Thoracic aorta (tissue), 2 donors: ENCODE measurements at regions not wholly inside any gene's neighbourhood (a gene's known extent, or its start where the extent isn't known, plus 50 kb on each side); places are given as distances from the start of the nearest gene placed in this dataset.

Source experiments
- ATAC-seq: fragments of 150-250 bp; one replicate; pipeline ENCODE4 v1.8.0; 2017; ENCODE audit warnings: low read depth; ENCODE audit not compliant: insufficient number of reproducible peaks, low FRiP score
- DNase-seq: peaks from one replicate; pipeline ENCODE4 v3.0.0-alpha.2; 2020; ENCODE audit warnings: low spot score
- H3K27ac ChIP-seq, 2 donors: fragments of 200-600 bp; sonication (generic); 1 replicate in 1 of 2; 2 replicates in 1 of 2; pipeline ENCODE4 v1.5.1; 2016; ENCODE audit warnings: mild to moderate bottlenecking in 2 of 2, moderate library complexity in 2 of 2
- H3K27me3 ChIP-seq: fragments of 200-600 bp; sonication (generic); replicated peaks from 2 replicates; pipeline ENCODE4 v1.6.0; 2016; ENCODE audit warnings: mild to moderate bottlenecking; ENCODE audit not compliant: insufficient read depth
- H3K36me3 ChIP-seq: fragments of 200-600 bp; sonication (generic); one replicate; pipeline ENCODE4 v1.5.1; 2016
- H3K4me1 ChIP-seq, 2 donors: fragments of 200-600 bp; sonication (generic); 1 replicate in 1 of 2; 2 replicates in 1 of 2; pipeline versions ENCODE4 v1.5.1 to v1.6.0; 2016; ENCODE audit warnings: low read depth in 2 of 2, mild to moderate bottlenecking in 1 of 2; ENCODE audit not compliant: control insufficient read depth in 1 of 2
- H3K4me3 ChIP-seq: fragments of 200-600 bp; sonication (generic); 2 replicates; pipeline ENCODE4 v1.5.1; 2016; ENCODE audit warnings: mild to moderate bottlenecking
- H3K9me3 ChIP-seq: fragments of 200-600 bp; sonication (generic); 2 replicates; pipeline ENCODE4 v1.5.1; 2016
- TF ChIP-seq, protein P1 (sequence below): fragments of 200-600 bp; sonication (generic); IDR thresholded peaks from one replicate; pipeline ENCODE4 v1.5.1; 2019; ENCODE audit warnings: antibody characterized with exemption

DNA sequence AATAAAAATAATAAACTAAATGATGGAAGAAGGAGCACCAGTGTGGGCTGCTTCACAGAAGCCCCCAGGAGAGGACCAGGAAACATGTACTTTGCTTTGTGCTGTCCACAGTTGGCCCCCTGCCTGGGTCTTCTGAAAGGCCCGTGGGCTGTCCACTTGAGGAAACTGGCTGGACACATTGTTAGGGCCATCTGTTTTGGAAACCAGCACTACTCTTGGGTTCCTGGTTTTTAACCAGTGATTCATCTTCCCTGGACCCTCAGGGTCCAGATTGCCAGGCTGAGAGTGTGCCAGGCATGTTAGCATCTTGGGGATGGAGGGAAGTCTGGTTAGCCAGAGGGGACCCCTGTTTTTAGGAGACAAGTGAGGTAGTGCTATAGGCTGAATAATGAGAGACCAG is 297.2 kb upstream of the C2CD4B start:
- H3K27ac ChIP-seq = peak overlapping the region; percentile 10 to 50
- no peak for DNase-seq

DNA sequence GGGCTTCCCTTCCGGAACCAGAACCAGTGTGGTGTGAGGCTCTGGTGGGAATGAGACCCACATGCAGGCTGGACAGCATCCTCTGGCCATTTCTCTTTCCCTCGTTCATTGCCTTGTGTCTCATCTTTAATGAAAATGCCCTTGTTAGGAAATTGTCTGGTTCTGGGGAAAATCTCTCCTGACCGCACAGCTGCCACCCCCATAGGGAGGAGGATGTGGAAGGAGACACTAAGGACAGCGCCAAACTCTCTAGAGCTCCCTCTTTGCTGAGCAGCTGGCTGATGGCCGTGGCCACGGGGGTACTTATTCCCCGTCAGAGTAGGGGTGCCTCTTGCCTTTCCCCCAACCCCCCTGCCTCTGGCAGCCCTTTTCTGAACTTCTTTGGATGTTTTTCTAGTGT is 297.6 kb upstream of the C2CD4B start:
- no peak for ATAC-seq
- peak overlapping the region; percentile 10 to 50 for H3K27ac ChIP-seq
- TF ChIP-seq, protein P1, sequence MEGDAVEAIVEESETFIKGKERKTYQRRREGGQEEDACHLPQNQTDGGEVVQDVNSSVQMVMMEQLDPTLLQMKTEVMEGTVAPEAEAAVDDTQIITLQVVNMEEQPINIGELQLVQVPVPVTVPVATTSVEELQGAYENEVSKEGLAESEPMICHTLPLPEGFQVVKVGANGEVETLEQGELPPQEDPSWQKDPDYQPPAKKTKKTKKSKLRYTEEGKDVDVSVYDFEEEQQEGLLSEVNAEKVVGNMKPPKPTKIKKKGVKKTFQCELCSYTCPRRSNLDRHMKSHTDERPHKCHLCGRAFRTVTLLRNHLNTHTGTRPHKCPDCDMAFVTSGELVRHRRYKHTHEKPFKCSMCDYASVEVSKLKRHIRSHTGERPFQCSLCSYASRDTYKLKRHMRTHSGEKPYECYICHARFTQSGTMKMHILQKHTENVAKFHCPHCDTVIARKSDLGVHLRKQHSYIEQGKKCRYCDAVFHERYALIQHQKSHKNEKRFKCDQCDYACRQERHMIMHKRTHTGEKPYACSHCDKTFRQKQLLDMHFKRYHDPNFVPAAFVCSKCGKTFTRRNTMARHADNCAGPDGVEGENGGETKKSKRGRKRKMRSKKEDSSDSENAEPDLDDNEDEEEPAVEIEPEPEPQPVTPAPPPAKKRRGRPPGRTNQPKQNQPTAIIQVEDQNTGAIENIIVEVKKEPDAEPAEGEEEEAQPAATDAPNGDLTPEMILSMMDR = no peak

More for the DNA sequence above, 297.2 kb upstream of the C2CD4B start:
- Histone ChIP-seq H3K4me3 (no peak overlapping the region), H3K36me3 (no peaks in the 10 kb centered on the region), H3K27me3 (no peaks in the 10 kb centered on the region), H3K4me1 (peaks cover 6 to 80% of the 10 kb centered on the region in 2 donors), H3K9me3 (no peaks in the 10 kb centered on the region)
- TF ChIP-seq, protein P1 = no peak
- ATAC-seq = no peak

DNA sequence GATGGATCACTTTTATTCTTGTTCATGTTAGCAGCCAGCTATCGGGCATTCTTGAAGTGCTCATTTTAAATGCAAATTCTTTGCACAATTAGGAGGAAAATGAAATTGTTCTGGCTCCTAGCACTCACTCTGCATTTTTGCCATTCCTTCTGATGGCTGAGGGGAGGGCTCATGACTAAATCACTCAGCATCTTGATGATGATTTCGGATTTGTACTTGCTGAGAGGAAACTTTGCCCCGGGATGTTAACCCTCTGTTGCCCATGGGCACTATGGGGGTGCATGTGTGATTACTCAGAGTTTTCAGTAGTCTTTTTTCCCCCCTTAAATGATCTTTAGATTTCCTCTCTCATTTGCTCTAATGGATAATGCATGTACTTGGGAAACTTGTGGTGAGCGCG is 299.6 kb upstream of the C2CD4B start:
- TF ChIP-seq, protein P1 = no peak
- DNase-seq (no peak), ATAC-seq (no peak)
- peaks cover 8 to 77% of the 10 kb centered on the region in 2 donors for H3K4me1 ChIP-seq
- H3K36me3 ChIP-seq = no peaks in the 10 kb centered on the region
- H3K9me3 ChIP-seq = no peaks in the 10 kb centered on the region
- no peaks in the 10 kb centered on the region for H3K27me3 ChIP-seq
- peak overlapping the region in 1 of 2 donors; percentile 31 for H3K27ac ChIP-seq
- H3K4me3 ChIP-seq = peak overlapping the region; percentile 44

More for the DNA sequence above, 297.6 kb upstream of the C2CD4B start:
- Histone ChIP-seq H3K4me3 (no peak overlapping the region), H3K9me3 (no peaks in the 10 kb centered on the region), H3K27me3 (no peaks in the 10 kb centered on the region), H3K36me3 (no peaks in the 10 kb centered on the region), H3K4me1 (peaks cover 4 to 80% of the 10 kb centered on the region in 2 donors)
- DNase-seq = no peak

DNA sequence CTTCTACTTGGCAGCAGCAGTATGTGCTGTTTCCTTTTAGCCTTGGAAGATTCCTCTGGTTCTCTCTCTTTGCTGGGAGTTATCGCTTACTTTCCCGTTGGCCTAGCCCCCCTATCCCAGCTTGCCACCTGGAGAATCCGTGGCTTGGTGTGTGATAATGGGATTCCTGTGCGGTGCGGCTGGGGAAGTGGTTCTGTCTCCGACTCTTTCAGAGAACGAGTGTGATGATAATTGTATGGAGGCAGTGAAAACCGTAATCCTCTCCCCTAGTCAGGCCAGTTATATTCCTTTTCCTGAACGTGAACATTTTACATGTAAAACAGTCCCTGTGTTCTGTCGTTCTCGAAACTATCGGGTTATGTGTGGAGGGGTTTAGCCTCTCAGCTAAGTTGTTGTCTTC is 300.1 kb upstream of the C2CD4B start:
- Histone ChIP-seq H3K9me3 (no peaks in the 10 kb centered on the region), H3K4me3 (peak overlapping the region; percentile 44), H3K4me1 (peaks cover 10 to 77% of the 10 kb centered on the region in 2 donors), H3K27me3 (no peaks in the 10 kb centered on the region), H3K36me3 (no peaks in the 10 kb centered on the region), H3K27ac (peak overlapping the region in 1 of 2 donors; percentile 31)
- no peak for ATAC-seq
- TF ChIP-seq, protein P1 = no peak
- no peak for DNase-seq

DNA sequence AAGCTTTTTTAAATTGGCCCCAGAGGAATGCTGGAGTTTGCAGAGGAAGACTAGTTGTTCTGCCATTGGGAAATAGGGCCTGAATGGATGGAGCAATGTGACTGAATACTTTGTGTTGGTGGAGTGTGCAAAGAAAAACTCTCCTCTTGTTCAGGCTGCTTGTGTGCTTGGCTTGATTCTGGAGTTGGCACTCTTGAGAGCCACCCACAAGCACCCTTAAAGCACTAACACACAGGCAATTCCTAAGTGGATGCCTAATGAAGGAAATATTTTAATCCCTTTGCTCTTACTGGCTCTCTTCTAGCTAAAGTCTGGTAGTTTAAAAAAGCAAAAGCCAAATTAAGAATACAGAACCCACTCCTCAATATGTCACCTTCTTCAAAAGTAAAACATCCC is 304.4 kb upstream of the C2CD4B start:
- H3K4me1 ChIP-seq = peaks cover 46 to 97% of the 10 kb centered on the region in 2 donors

More for the DNA sequence above, 304.4 kb upstream of the C2CD4B start:
- no peaks in the 10 kb centered on the region for H3K27me3 ChIP-seq
- H3K27ac ChIP-seq = peak overlapping the region; percentile 88 to 99
- no peaks in the 10 kb centered on the region for H3K9me3 ChIP-seq
- DNase-seq (no peak), ATAC-seq (peak; percentile 76)
- H3K36me3 ChIP-seq = no peaks in the 10 kb centered on the region
- TF ChIP-seq, protein P1 = no peak
- H3K4me3 ChIP-seq = peak overlapping the region; percentile 43
